SH-SY5Y (cell line): ENCODE measurements at regions not wholly inside any gene's neighbourhood (a gene's known extent, or its start where the extent isn't known, plus 50 kb on each side); places are given as distances from the start of the nearest gene placed in this dataset.

ENCODE experiments used
- GATA2 ChIP-seq: IDR thresholded peaks from 2 replicates; pipeline ENCODE4 v1.6.1; 2011; ENCODE audit warnings: mild to moderate bottlenecking, low read depth, low read length
- GATA3 ChIP-seq: IDR thresholded peaks from 2 replicates; pipeline ENCODE4 v1.6.1; 2011; ENCODE audit warnings: low read depth, mild to moderate bottlenecking, low read length, moderate library complexity

GRCh38 chr5:101176605-101177004, 273.5 kb upstream of the ST8SIA4 start:
- TF ChIP-seq GATA2 = no peak
- no peak for TF ChIP-seq GATA3

GRCh38 chr5:101174981-101175380, 271.9 kb upstream of the ST8SIA4 start:
- no peak for TF ChIP-seq GATA2
- TF ChIP-seq GATA3 = no peak

- TF ChIP-seq GATA2 = no peak
- no peak for TF ChIP-seq GATA3
Measured at GRCh38 chr5:101163088-101163487, 260.0 kb upstream of the ST8SIA4 start.

- TF ChIP-seq GATA3 (no peak), GATA2 (no peak)
Measured at GRCh38 chr5:101160002-101160401, 256.9 kb upstream of the ST8SIA4 start.

GRCh38 chr5:101159006-101159405, 255.9 kb upstream of the ST8SIA4 start:
- no peak for TF ChIP-seq GATA2
- no peak for TF ChIP-seq GATA3

- TF ChIP-seq GATA2 (no peak), GATA3 (no peak)
Measured at GRCh38 chr5:101153526-101153925, 250.4 kb upstream of the ST8SIA4 start.

- TF ChIP-seq GATA2 (no peak), GATA3 (no peak)
Measured at GRCh38 chr5:101143526-101143925, 240.4 kb upstream of the ST8SIA4 start.

- no peak for TF ChIP-seq GATA2
- no peak for TF ChIP-seq GATA3
Measured at GRCh38 chr5:101142102-101142501, 239.0 kb upstream of the ST8SIA4 start.

GRCh38 chr5:101136454-101136853, 233.4 kb upstream of the ST8SIA4 start:
- TF ChIP-seq GATA3 (no peak), GATA2 (no peak)

GRCh38 chr5:101123363-101123762, 220.3 kb upstream of the ST8SIA4 start:
- TF ChIP-seq GATA2 = no peak
- TF ChIP-seq GATA3 = no peak

- TF ChIP-seq GATA2 = no peak
- no peak for TF ChIP-seq GATA3
Measured at GRCh38 chr5:101112645-101113044, 209.6 kb upstream of the ST8SIA4 start.

- TF ChIP-seq GATA3 = no peak
- no peak for TF ChIP-seq GATA2
Measured at GRCh38 chr5:101103874-101104273, 200.8 kb upstream of the ST8SIA4 start.

GRCh38 chr5:101102506-101102905, 199.4 kb upstream of the ST8SIA4 start:
- no peak for TF ChIP-seq GATA3
- TF ChIP-seq GATA2 = no peak

GRCh38 chr5:101091902-101092301, 188.8 kb upstream of the ST8SIA4 start:
- TF ChIP-seq GATA3 = no peak
- no peak for TF ChIP-seq GATA2

- TF ChIP-seq GATA3 (no peak), GATA2 (no peak)
Measured at GRCh38 chr5:101084353-101084752, 181.3 kb upstream of the ST8SIA4 start.
